ENCODE measurements at regions not wholly inside any gene's neighbourhood (a gene's known extent, or its start where the extent isn't known, plus 50 kb on each side); places are given as distances from the start of the nearest gene placed in this dataset.

GRCh38 chr3:72447059-72447946 is 400.9 kb downstream of the SHQ1 start:
- H3K4me1 ChIP-seq, result peaks cover 42% of the 10 kb centered on the region
- peak in 1 of 3 experiments; percentile 9 for TF ChIP-seq CTCF (IDR thresholded peaks at IDR 0.05)
- peak in 1 of 2 donors; percentile 44 for TF ChIP-seq POLR2A (IDR thresholded peaks at IDR 0.05)
- peak in 1 of 2 donors; percentile 26 for TF ChIP-seq POLR2AphosphoS5 (IDR thresholded peaks at IDR 0.05; ENCODE audit: insufficient read depth in 1 of 2, low read depth in 1 of 2)
- intact Hi-C loops (cut with DNase I), result loop anchor here (5.0 to 10.0 kb wide), 2 partner anchors 103 to 365 kb away; no protein-coding TSS in a partner anchor

GRCh38 chr3:72446218-72447058 is 401.8 kb downstream of the SHQ1 start, which contains the start of gene RYBP:
TSS of gene RYBP (minus strand) at chr3:72446621.
- intact Hi-C loops (cut with DNase I), result loop anchor here (5.0 to 10.0 kb wide), 2 partner anchors 102 to 364 kb away; no protein-coding TSS in a partner anchor
- TF ChIP-seq POLR2A (IDR thresholded peaks at IDR 0.05) (no peak), POLR2AphosphoS5 (IDR thresholded peaks at IDR 0.05; ENCODE audit: insufficient read depth in 1 of 2, low read depth in 1 of 2) (peak in 1 of 2 donors; percentile 14), CTCF (IDR thresholded peaks at IDR 0.05) (no peak)
- Histone ChIP-seq H3K27me3 (no peaks in the 10 kb centered on the region), H3K27ac (peak within 1 kb of the TSS; percentile 87), H3K36me3 (no peaks in the 10 kb centered on the region), H3K4me1 (peaks cover 51% of the 10 kb centered on the region), H3K4me3 (peak within 1 kb of the TSS; percentile 73 to 87), H3K9me3 (no peaks in the 10 kb centered on the region)
- DNase-seq (ENCODE audit: extremely low spot score in 2 of 2), result no peak

More at GRCh38 chr3:72447059-72447946, 400.9 kb downstream of the SHQ1 start:
- H3K27me3 ChIP-seq, result no peaks in the 10 kb centered on the region
- DNase-seq (ENCODE audit: extremely low spot score in 2 of 2), result peak in 1 of 2 donors; percentile 92
- peak overlapping the region; percentile 73 to 87 for H3K4me3 ChIP-seq
- no peaks in the 10 kb centered on the region for H3K36me3 ChIP-seq
- no peaks in the 10 kb centered on the region for H3K9me3 ChIP-seq
- peak overlapping the region; percentile 87 for H3K27ac ChIP-seq

- Histone ChIP-seq H3K27ac (peak overlapping the region; percentile 87), H3K4me1 (peaks cover 57% of the 10 kb centered on the region), H3K27me3 (no peaks in the 10 kb centered on the region), H3K9me3 (no peaks in the 10 kb centered on the region), H3K36me3 (no peaks in the 10 kb centered on the region), H3K4me3 (peak overlapping the region; percentile 73 to 87)
- TF ChIP-seq CTCF (IDR thresholded peaks at IDR 0.05) (no peak), POLR2A (IDR thresholded peaks at IDR 0.05) (no peak), POLR2AphosphoS5 (IDR thresholded peaks at IDR 0.05; ENCODE audit: insufficient read depth in 1 of 2, low read depth in 1 of 2) (no peak)
- DNase-seq (ENCODE audit: extremely low spot score in 2 of 2), result no peak
- intact Hi-C loops (cut with DNase I), result loop anchor here (5.0 to 10.0 kb wide), 2 partner anchors 101 to 364 kb away; no protein-coding TSS in a partner anchor
Observed at GRCh38 chr3:72445827-72446217, 402.4 kb downstream of the SHQ1 start.

GRCh38 chr3:72444656-72445223 is 403.5 kb downstream of the SHQ1 start:
- no peak for DNase-seq (ENCODE audit: extremely low spot score in 2 of 2)
- intact Hi-C loops (cut with DNase I), result loop anchor here (5.0 to 10.0 kb wide), 2 partner anchors 100 to 362 kb away; no protein-coding TSS in a partner anchor
- no peaks in the 10 kb centered on the region for H3K9me3 ChIP-seq
- TF ChIP-seq POLR2AphosphoS5 (IDR thresholded peaks at IDR 0.05; ENCODE audit: insufficient read depth in 1 of 2, low read depth in 1 of 2) (no peak), POLR2A (IDR thresholded peaks at IDR 0.05) (no peak), CTCF (IDR thresholded peaks at IDR 0.05) (no peak)
- H3K27ac ChIP-seq, result no peak overlapping the region
- H3K4me3 ChIP-seq, result peak overlapping the region in 1 of 2 donors; percentile 73
- H3K36me3 ChIP-seq, result no peaks in the 10 kb centered on the region
- H3K4me1 ChIP-seq, result peaks cover 60% of the 10 kb centered on the region
- H3K27me3 ChIP-seq, result no peaks in the 10 kb centered on the region

Measured in vagina (tissue), 2 donors.